A549 (cell line): ENCODE measurements at regions not wholly inside any gene's neighbourhood (a gene's known extent, or its start where the extent isn't known, plus 50 kb on each side); places are given as distances from the start of the nearest gene placed in this dataset.

Experiments
- BCL3 ChIP-seq: fragments of >200 bp; sonication (Bioruptor Twin); formaldehyde crosslinking; IDR thresholded peaks from 3 replicates; pipeline ENCODE4 v1.6.1; 2016
- BHLHE40 ChIP-seq: IDR thresholded peaks from 2 replicates; pipeline ENCODE4 v1.6.1; 2012; ENCODE audit warnings: low read depth, low read length, inconsistent platforms
- CBX2 ChIP-seq: fragments of 200-600 bp; sonication (generic); IDR thresholded peaks from 2 replicates; pipeline ENCODE4 v1.6.1; 2016; ENCODE audit warnings: low read depth, mild to moderate bottlenecking, borderline replicate concordance
- CTCF ChIP-seq: fragments of >200 bp; sonication (Bioruptor Twin); formaldehyde crosslinking; IDR thresholded peaks from 3 replicates; pipeline ENCODE4 v1.5.1; 2016
- EP300 ChIP-seq, 2 experiments: fragments of >200 bp; sonication (Bioruptor Twin); formaldehyde crosslinking; IDR thresholded peaks; 2 replicates in 1 of 2; 3 replicates in 1 of 2; pipeline ENCODE4 v1.6.1; 2016 to 2017
- FOSL2 ChIP-seq, 2 experiments: fragments of 450-650 bp in 1 of 2; fragments of >200 bp in 1 of 2; sonication (Bioruptor Twin) in 1 of 2; formaldehyde crosslinking; IDR thresholded peaks; 2 replicates each; pipeline versions ENCODE4 v1.5.0 to v1.6.1; 2016 to 2020; ENCODE audit warnings: mild to moderate bottlenecking in 1 of 2, moderate library complexity in 1 of 2
- FOXS1 ChIP-seq: fragments of 250-450 bp; sonication (Bioruptor Pico); IDR thresholded peaks from 2 replicates; pipeline ENCODE4 v1.5.0; 2020; ENCODE audit warnings: mild to moderate bottlenecking, moderate library complexity
- HDAC2 ChIP-seq: fragments of 200-600 bp; sonication (generic); IDR thresholded peaks from 2 replicates; pipeline ENCODE4 v1.6.1; 2016
- POLR2A ChIP-seq: IDR thresholded peaks from 2 replicates; pipeline ENCODE4 v1.6.1; 2012; ENCODE audit warnings: mild to moderate bottlenecking, low read length
- REST ChIP-seq: fragments of 200-600 bp; sonication (generic); IDR thresholded peaks from 2 replicates; pipeline ENCODE4 v1.6.1; 2016; ENCODE audit warnings: antibody characterized with exemption, mild to moderate bottlenecking, moderate library complexity
- RFX5 ChIP-seq: fragments of 450-650 bp; IDR thresholded peaks from 2 replicates; pipeline ENCODE4 v1.7.1; 2014; ENCODE audit warnings: antibody characterized with exemption, mild to moderate bottlenecking, moderate library complexity
- ZNF302 ChIP-seq: fragments of 250-450 bp; sonication (Bioruptor Pico); IDR thresholded peaks from 2 replicates; pipeline ENCODE4 v1.9.0; 2021; ENCODE audit warnings: inconsistent platforms, mild to moderate bottlenecking, moderate library complexity

- no peak for TF ChIP-seq FOSL2 (IDR thresholded peaks at IDR 0.05)
- TF ChIP-seq FOSL2 (CRISPR knock-in tag; IDR thresholded peaks at IDR 0.05), result no peak
- no peak for TF ChIP-seq POLR2A
- TF ChIP-seq CTCF, result no peak
- no peak for TF ChIP-seq HDAC2
- TF ChIP-seq FOXS1 (CRISPR knock-in tag), result no peak
- TF ChIP-seq ZNF302 (CRISPR knock-in tag), result no peak
- TF ChIP-seq REST, result no peak
- TF ChIP-seq BHLHE40, result no peak
- TF ChIP-seq EP300 (IDR thresholded peaks at IDR 0.05), result no peak
- TF ChIP-seq RFX5, result no peak
- TF ChIP-seq BCL3, result no peak
- no peak for TF ChIP-seq CBX2
Measured at GRCh38 chr14:66284346-66284745, 201.8 kb upstream of the CCDC196 start.
